Nephron (organoid): ENCODE measurements at regions not wholly inside any gene's neighbourhood (a gene's known extent, or its start where the extent isn't known, plus 50 kb on each side); places are given as distances from the start of the nearest gene placed in this dataset.

Experiments
- H3K27ac Mint-ChIP-seq, 3 experiments: 2 replicates each; pipeline ENCODE4 v1.8.0; 2020; ENCODE audit warnings: mixed read lengths in 3 of 3, mild to moderate bottlenecking in 2 of 3, moderate library complexity in 1 of 3
- H3K27me3 Mint-ChIP-seq: 2 replicates; pipeline ENCODE4 v1.8.0; 2021; ENCODE audit warnings: low read depth, mild to moderate bottlenecking, moderate library complexity, mixed read lengths
- H3K36me3 Mint-ChIP-seq: 2 replicates; pipeline ENCODE4 v1.8.0; 2020; ENCODE audit warnings: low read depth, mixed read lengths
- H3K4me1 Mint-ChIP-seq: 2 replicates; pipeline ENCODE4 v1.8.0; 2020; ENCODE audit warnings: mixed read lengths
- H3K4me3 Mint-ChIP-seq, 3 experiments: 2 replicates each; pipeline ENCODE4 v1.8.0; 2020; ENCODE audit warnings: mild to moderate bottlenecking in 3 of 3, mixed read lengths in 3 of 3, moderate library complexity in 2 of 3
- H3K9me3 Mint-ChIP-seq: 2 replicates; pipeline ENCODE4 v1.8.0; 2020; ENCODE audit warnings: mixed read lengths
- CTCF ChIP-seq, 3 experiments: fragments of 200-600 bp; sonication (generic); IDR thresholded peaks; one replicate each; pipeline ENCODE4 v1.5.0; 2021; ENCODE audit warnings: antibody characterized with exemption in 3 of 3; ENCODE audit not compliant: unreplicated experiment in 3 of 3

- H3K4me3 Mint-ChIP-seq: no peak overlapping the region
- H3K27me3 Mint-ChIP-seq: peaks cover 52% of the 10 kb centered on the region
- H3K4me1 Mint-ChIP-seq: peaks cover 6% of the 10 kb centered on the region
Measured at GRCh38 chr17:77782611-77783010, 175.9 kb upstream of the TNRC6C start.

GRCh38 chr17:77783991-77784820 lies 174.3 kb upstream of the TNRC6C start:
- no peak overlapping the region for H3K4me3 Mint-ChIP-seq

More at GRCh38 chr17:77782611-77783010, 175.9 kb upstream of the TNRC6C start:
- peaks cover 5% of the 10 kb centered on the region for H3K9me3 Mint-ChIP-seq
- H3K27ac Mint-ChIP-seq: no peak overlapping the region
- no peak for TF ChIP-seq CTCF (IDR thresholded peaks at IDR 0.05; ENCODE audit: unreplicated experiment in 3 of 3)
- H3K36me3 Mint-ChIP-seq: peaks cover 4% of the 10 kb centered on the region

GRCh38 chr17:77785312-77785905 lies 173.1 kb upstream of the TNRC6C start:
- Mint-ChIP-seq H3K36me3 (no peaks in the 10 kb centered on the region), H3K4me3 (no peak overlapping the region), H3K9me3 (no peaks in the 10 kb centered on the region), H3K4me1 (peaks cover 3% of the 10 kb centered on the region), H3K27me3 (peaks cover 74% of the 10 kb centered on the region), H3K27ac (no peak overlapping the region)
- TF ChIP-seq CTCF (IDR thresholded peaks at IDR 0.05; ENCODE audit: unreplicated experiment in 3 of 3): no peak

More at GRCh38 chr17:77783991-77784820, 174.3 kb upstream of the TNRC6C start:
- Mint-ChIP-seq H3K27me3 (peaks cover 67% of the 10 kb centered on the region), H3K4me1 (peaks cover 6% of the 10 kb centered on the region), H3K36me3 (no peaks in the 10 kb centered on the region), H3K9me3 (no peaks in the 10 kb centered on the region), H3K27ac (no peak overlapping the region)
- TF ChIP-seq CTCF (IDR thresholded peaks at IDR 0.05; ENCODE audit: unreplicated experiment in 3 of 3): no peak

GRCh38 chr17:77786090-77786489 lies 172.4 kb upstream of the TNRC6C start:
- Mint-ChIP-seq H3K9me3 (no peaks in the 10 kb centered on the region), H3K4me3 (no peak overlapping the region), H3K36me3 (no peaks in the 10 kb centered on the region), H3K27me3 (peaks cover 73% of the 10 kb centered on the region), H3K4me1 (no peaks in the 10 kb centered on the region), H3K27ac (no peak overlapping the region)
- no peak for TF ChIP-seq CTCF (IDR thresholded peaks at IDR 0.05; ENCODE audit: unreplicated experiment in 3 of 3)

- H3K27me3 Mint-ChIP-seq: peaks cover 78% of the 10 kb centered on the region
- no peak for TF ChIP-seq CTCF (IDR thresholded peaks at IDR 0.05; ENCODE audit: unreplicated experiment in 3 of 3)
- H3K9me3 Mint-ChIP-seq: no peaks in the 10 kb centered on the region
- no peak overlapping the region for H3K4me3 Mint-ChIP-seq
- no peak overlapping the region for H3K27ac Mint-ChIP-seq
- H3K4me1 Mint-ChIP-seq: no peaks in the 10 kb centered on the region
- no peaks in the 10 kb centered on the region for H3K36me3 Mint-ChIP-seq
Measured at GRCh38 chr17:77786740-77787505, 171.6 kb upstream of the TNRC6C start.
